ENCODE measurements at regions not wholly inside any gene's neighbourhood (a gene's known extent, or its start where the extent isn't known, plus 50 kb on each side); places are given as distances from the start of the nearest gene placed in this dataset.
"Not testable (repeated sequence)": the region's sequence is repeated elsewhere in the genome, so short reads cannot be mapped to it uniquely, and the experiment has no call there.

DNA sequence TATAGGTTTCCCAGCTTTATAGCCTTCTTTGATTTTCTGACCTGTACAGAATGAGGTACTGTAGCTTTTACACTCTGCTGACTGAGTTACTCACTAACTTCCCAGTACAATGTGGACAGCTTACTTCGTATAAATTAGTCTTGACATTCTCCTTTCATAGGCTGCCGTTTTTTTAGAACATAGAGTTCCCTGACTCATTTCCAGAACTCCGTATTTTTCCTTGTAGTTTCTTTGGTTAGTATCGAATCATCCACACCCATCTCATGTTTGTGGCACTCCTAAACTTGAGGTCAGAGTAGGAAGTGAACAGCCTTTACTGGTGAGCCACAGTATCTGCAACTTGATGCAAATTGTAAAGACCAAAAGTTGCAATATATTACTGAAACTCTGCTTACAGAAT lies 303.9 kb downstream of the SLITRK5 start:
- DNase-seq (ENCODE audit: low read depth in 4 of 4, low spot score in 3 of 4) = no peak

DNA sequence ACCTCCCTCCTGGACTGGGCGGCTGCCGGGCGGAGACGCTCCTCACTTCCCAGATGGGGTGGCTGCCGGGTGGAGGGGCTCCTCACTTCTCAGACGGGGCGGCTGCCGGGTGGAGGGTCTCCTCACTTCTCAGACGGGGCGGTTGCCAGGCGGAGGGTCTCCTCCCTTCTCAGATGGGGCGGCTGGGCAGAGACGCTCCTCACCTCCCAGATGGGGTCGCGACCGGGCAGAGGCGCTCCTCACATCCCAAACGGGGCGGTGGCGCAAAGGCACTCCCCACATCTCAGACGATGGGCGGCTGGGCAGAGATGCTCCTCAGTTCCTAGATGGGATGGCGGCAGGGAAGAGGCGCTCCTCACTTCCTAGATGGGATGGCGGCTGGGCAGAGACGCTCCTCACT lies 305.5 kb downstream of the SLITRK5 start:
- DNase-seq (ENCODE audit: low read depth in 4 of 4, low spot score in 3 of 4) = not testable (repeated sequence)

DNA sequence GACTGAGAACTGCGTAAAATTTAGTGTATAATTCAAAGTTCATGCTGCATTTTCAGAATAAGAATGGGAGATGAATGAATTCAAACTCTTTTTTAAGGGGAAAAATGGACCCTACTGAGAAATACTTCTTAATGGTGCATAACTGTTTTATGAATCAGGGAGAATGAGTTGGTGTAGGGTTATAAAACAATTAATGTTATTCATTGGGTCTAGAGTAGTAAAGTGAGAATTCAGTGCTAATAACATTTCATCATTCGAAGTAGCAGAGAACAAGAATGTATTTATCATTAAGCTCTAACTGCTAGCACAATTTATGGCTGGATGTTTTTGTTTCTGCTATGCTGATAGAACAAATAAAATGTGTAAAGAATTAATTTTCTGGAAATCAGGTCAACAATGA lies 310.2 kb downstream of the SLITRK5 start:
- no peak for DNase-seq (ENCODE audit: low read depth in 4 of 4, low spot score in 3 of 4)

DNA sequence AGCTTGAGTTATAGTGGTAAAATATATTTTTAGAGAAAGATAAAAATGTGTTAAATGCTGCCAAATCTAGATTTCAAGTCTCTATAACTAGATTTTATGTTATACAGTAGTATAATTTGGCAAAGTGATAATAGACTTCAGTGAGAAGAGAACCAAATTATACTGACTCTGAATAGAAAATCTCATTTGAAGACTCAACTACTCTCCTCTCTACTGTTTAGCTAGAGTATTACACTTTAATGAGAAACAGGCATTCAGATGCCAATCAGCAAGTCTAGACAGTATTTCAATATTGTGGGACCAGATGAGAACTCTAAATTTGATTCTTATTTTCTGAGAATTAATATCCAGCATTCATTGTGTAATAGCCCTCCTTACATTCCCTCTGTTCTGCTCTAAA lies 311.2 kb downstream of the SLITRK5 start:
- no peak for DNase-seq (ENCODE audit: low read depth in 4 of 4, low spot score in 3 of 4)

DNA sequence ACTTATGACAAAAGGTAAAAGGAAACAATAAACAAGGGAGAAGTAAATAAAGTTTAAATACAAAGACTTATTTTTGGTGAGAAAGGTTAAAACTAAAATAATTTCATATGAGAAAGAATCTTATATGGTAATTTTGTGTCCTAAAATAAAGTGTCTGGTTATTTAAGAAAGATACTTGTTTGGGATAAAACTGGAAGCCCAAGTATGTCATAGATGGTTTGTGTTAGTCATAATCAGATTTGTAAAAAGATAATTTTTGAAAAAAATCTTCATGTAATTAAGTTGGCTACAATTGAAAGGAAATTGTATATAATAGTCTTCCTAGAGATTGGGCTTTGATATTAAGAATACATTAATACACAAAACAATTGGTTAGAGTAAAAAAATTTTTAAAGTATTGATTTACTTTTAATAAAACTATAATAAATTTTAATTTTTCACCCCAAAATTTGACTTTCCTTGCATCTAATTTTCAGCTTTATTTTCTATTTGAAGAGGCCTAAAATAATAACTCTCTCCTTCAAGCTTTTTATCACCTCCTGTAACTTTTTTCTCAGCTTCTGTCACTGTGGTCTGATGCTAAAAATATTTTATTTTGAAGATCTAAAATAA lies 315.6 kb downstream of the SLITRK5 start:
- no peak for DNase-seq (ENCODE audit: low read depth in 4 of 4, low spot score in 3 of 4)

DNA sequence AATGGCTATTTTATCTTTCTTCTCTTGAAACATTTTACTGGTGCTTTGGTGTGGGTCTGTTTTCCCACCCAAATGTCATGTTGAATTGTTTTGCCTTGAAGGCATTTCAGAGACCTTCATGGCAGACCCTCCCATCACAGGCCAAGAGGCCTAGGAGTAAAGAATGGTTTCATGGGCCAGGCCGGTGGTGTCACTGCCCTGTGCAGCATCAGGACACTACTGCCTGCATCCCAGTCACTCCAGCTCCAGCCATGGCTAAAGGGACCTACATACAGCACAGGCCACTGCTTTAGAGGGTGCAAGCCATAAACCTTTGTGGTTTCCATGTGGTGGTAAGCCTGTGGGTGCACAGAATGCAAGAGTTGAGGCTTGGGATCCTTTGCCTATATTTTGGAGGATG lies 326.9 kb downstream of the SLITRK5 start:
- DNase-seq (ENCODE audit: low read depth in 4 of 4, low spot score in 3 of 4) = no peak

DNA sequence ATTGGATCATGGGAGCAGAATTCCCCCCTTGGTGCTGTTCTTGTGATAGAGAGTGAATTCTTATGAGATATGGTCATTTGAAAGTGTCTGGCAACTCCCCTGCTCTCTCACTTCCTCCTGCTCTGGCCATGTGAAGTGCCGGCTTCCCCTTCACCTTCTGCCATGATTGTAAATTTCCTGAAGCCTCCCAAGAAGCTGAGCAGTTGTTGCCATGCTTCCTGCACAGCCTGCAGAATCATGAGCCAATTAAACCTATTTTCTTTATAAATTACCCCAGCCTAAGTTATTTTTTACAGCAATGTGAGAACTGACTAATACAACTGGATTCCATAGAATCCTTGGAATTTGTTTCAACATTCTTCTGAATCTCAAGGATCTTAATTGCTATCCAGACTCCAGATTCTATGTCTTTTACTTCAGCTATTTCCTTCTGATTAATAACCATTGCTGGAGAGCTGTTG lies 328.1 kb downstream of the SLITRK5 start:
- DNase-seq (ENCODE audit: low read depth in 4 of 4, low spot score in 3 of 4) = no peak

DNA sequence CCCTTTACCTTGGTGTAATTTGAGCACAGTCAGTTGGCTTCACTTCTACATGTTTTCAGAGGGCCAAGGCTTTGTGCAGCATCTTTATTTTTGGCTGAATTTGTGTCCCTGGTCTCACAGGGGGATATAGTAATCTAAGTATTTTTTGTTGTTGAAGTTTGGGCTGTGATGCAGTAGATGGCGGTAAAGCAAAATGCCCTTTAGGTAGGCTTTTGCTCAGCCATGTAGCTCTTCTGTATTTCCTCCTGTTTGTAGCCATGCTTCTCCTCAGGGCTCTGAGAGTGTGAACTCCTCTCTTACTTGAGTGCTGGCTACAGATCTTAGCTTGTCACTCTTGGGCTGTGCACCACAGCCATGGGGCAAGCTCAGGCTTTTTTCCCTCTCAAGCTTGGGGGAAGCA lies 328.6 kb downstream of the SLITRK5 start:
- no peak for DNase-seq (ENCODE audit: low read depth in 4 of 4, low spot score in 3 of 4)

DNA sequence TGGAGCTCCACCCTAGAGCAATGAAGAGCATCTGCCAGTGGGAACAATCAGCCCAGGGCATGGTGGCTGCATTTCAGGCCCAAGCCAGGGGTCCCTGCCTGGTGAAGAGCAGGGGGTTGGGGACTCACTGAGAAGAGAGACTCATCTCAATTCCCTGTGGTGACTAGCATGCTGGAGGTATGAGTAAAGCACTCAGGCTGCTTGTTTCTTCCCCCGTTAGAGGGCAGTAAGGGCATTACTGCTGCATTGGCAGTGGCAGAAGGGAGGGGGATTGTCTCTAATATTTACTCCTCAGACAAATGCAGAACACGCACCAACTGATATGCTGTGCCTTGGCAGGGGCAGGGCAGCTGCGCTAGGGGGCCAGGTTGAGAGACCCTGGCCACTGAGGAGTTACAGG lies 329.1 kb downstream of the SLITRK5 start:
- DNase-seq (ENCODE audit: low read depth in 4 of 4, low spot score in 3 of 4) = no peak

DNA sequence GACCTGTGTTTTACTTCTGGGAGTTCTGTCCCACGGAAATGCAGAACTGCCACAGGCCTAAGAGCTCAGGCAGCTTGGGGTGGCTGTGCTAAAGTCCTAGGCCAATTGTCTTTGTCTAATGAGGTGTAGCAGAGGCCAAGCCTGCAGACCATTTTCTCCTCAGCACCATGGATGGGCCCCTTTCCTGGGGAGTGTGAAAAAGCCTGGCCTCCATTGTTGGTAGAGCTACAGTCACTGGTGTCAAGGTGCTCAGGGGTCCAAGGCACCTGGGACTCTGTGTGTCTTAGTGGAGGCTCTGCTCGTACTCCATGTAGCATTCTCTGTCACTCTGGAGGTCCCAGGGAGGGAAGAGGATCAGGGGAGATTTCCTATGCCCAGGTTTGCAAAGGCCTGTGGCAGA lies 329.6 kb downstream of the SLITRK5 start:
- DNase-seq (ENCODE audit: low read depth in 4 of 4, low spot score in 3 of 4) = no peak

DNA sequence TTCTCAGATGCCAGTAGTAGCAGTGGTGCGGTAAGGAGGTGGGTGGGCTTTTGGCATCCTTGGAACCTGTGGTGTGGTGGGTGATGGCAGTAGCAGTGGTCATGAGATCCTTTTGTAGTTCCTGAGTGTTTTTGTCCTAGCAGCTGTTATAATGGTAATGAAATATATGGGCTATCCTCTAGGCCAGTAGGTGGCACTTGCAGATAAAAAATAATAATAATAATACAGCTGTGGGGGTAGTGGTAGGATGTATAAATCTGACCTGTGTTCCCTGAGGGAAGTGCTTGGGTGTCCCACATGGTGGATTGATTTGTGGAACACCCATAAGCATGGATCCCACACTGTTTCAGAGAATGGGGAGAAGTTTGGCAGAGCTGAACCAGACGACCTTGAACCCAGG lies 334.0 kb downstream of the SLITRK5 start:
- no peak for DNase-seq (ENCODE audit: low read depth in 4 of 4, low spot score in 3 of 4)

DNA sequence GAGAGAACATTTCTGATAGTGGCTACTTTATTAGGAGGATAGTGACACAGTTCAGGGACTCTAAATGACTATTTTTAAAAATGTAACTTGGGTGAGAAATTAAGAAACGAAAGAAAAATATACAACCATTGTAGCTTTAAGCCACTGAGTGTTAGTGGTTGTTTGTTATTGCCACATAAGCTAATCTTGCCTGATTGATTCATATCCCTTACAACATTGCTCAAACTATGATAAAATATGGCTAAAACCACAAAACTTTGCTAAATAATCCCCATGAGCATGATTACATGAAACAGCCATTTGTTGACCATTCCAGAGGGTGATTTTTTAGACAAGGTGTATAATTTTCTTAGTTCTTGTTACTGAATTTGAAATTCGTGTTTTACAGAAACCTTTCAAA lies 343.4 kb downstream of the SLITRK5 start:
- DNase-seq (ENCODE audit: low read depth in 4 of 4, low spot score in 3 of 4) = no peak

DNA sequence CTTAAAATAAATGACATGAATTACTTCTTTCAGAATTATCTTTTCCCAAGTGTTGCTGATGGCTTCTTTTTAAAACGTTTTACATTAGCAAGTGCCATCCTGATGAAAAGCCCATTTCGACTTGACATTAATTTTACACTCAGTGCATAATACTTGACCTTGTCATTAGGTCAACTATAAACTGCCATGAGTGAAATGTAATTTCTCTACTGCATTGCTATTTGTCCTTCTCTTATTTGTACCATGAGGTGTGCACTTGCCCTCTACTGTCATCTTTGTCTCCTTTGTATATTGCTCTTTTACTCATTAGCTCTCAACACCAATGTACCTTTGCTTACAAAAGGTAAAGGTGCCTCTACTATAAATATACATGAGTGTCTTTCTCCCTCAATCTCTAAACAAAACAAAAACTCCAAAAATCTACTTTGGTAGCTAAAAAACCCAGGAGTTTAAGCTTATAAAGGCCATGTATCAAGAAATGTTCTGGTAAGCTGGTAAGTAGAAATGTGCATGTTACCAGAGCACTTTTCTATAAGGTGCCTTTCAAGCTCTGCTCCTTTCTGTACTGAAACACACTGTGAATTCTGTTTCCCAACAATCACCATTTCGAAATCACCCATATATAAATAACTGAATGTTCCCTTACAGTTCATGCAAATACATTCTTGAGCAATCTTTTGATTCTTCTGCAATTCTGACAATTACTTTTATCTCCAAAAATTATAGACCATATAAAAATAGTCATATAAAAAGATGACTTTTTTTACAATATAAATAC lies 351.4 kb downstream of the SLITRK5 start:
- DNase-seq (ENCODE audit: low read depth in 4 of 4, low spot score in 3 of 4) = no peak

DNA sequence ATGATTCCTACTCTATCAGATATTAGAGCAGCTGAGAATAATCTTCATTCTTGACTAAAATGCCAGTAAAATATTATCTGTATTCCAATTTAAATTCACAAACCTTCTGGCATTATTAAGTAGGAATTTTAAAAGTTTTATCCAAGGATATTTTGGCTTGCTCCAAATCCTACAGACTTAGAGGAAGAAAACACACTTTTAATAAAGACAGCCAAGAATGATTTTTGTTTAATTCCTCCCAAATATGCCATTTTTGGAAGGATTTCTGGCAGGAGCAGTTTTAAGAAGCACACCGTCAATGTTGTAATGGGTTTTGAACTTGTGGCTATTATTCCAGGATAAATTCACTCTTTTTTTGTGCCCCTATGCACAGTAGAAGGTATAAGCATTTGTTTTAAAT lies 355.1 kb downstream of the SLITRK5 start:
- DNase-seq (ENCODE audit: low read depth in 4 of 4, low spot score in 3 of 4) = no peak

DNA sequence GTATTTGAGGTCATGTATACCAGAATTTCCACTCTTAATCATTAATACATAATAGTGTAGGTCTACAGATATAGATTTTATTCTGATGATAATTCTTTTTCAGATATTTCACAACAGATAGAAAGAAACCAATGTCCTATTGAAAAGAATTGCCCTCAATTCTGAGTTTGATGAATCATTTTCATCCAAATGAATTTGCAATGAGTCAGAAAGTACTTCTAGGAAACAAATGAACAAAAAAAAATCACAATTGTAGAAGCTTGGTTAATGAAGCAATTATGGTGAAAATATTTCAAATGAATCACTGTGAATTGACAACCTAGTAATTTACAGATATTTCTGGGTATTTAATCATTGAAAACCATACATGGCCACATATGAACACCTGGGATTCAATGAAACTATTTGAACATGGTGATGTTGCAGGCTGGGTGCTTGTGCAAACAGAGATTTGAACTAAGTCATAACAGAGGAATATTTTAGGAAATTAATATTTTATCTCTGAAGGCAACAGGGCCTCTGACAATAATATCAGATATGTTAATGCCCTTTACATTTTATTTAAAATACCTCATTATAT lies 360.9 kb downstream of the SLITRK5 start:
- DNase-seq (ENCODE audit: low read depth in 4 of 4, low spot score in 3 of 4) = no peak

DNA sequence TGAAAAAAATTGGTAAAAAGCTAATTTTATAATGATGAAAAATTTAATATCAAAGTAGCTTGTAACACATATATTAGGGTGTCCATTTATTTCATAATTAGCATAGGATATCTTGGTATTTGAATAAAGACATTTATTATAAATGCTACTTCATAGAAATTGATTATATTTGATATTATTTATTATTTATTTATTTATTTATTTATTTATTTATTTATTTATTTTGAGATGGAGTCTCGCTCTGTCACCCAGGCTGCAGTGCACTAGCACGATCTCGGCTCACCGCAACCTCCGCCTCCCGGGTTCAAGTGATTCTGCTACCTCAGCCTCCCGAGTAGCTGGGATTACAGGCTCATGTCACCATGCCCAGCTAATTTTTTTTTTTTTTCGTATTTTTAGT lies 365.0 kb downstream of the SLITRK5 start:
- DNase-seq (ENCODE audit: low read depth in 4 of 4, low spot score in 3 of 4) = not testable (repeated sequence)

DNA sequence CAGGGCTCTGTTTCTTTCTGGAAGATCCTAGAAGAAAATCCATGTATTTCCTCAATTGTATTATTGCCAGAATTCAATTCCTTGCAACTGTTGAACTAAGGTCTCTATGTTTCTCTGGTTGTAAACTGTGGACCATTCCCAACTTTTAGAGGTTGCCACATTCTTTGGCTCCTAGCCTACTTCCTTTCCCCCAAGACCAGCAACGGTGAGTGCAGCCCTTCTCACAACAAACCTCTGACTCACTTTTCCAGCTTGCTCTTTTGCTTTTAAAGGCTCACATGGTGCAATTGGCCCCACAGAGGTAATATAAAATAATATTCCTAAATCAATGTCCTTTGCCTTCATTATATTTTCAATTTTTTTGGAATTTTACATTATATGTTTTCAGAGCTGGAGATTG lies 371.3 kb downstream of the SLITRK5 start:
- DNase-seq (ENCODE audit: low read depth in 4 of 4, low spot score in 3 of 4) = no peak

DNA sequence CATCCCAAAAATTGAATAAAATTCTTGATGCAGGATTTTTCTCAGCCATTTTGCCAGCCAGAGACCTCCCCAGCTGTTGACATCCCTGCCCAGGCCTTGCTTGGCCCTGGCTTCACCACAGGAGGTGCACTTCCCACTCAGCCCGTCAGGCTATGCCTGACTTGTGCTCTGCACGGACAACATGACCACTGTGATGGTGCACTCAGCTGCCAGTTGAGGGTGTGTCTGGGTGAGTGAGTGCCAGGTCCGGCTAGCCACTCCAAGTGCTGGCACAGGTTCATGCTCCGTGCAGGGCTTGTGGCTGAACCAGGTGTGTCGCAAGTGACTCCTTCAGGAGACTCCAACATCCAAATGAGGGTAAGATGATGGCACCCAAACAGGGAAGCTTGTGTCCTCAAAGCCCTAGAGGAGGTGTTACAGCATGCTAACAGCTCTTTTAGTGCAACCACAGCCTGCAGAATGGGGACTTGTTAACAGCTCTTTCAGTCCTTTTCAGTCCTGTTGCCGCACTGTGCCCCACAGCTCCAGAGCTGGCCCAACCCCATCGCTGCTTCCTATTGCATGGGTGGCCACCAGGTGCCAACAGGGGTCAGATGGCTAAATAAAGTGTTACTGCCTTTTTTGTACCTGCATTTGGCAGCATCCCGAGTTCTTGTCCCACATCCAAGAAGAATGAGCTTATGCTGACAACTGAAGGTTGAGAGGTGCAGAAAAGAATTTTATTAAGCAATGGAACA lies 380.7 kb downstream of the SLITRK5 start:
- no peak for DNase-seq (ENCODE audit: low read depth in 4 of 4, low spot score in 3 of 4)

DNA sequence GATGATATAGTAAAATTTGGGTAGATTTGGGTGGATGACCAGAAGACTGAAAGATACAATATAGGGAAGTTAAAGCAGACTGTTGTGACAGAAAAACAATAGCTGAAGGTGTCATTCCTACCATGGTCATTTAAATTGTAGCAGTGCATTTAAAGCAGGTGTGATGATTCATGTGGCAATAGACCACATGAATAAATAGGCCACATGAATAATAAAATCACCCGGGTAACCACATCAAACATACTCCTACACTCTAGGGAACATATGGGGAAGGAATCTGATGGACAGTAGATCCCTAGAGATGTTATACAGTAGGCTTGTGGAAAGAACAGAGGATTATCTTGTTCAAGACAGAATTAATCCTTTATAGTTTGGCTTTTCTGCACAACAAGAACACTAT lies 392.6 kb downstream of the SLITRK5 start:
- no peak for DNase-seq (ENCODE audit: low read depth in 4 of 4, low spot score in 3 of 4)

DNA sequence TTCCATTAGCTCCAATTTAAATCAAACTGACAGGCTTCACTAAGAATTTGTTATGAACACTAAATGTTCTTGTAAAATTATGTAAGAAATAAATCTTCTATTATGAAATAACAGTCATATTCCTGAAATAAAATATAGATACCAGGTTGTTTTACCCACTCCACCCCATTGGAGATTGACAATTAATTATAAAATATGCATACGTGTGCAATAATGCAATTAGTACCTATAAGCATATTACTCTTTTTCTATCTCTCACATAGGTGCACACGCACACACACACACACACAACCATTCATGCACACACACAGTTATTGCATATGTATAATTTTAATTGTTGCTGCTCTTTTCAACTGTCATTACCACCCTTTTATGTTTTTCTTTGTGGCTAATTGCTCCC lies 395.7 kb downstream of the SLITRK5 start:
- DNase-seq (ENCODE audit: low read depth in 4 of 4, low spot score in 3 of 4) = no peak

DNA sequence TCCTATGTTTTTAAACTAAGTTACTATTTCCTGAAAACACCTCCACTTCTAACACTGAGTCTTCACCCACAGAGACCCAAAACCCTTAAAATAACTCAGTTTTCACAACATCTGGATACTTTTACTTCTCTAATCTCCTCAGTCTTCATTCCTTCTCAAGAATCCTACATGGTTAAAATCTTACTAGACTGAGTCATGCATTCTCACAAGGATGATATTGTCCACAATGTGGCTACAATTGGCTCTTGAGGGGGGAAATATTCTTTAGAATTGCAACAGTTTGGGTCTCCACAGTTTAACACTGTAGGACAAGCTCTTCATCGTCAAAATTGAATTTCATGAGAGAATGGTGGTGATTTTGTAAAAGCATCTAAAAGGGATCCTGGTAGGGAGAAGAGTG lies 397.1 kb downstream of the SLITRK5 start:
- no peak for DNase-seq (ENCODE audit: low read depth in 4 of 4, low spot score in 3 of 4)
